NT2/D1 (cell line): ENCODE measurements at regions not wholly inside any gene's neighbourhood (a gene's known extent, or its start where the extent isn't known, plus 50 kb on each side); places are given as distances from the start of the nearest gene placed in this dataset.

Experiments
- SUZ12 ChIP-seq: IDR thresholded peaks from 2 replicates; pipeline ENCODE4 v1.6.1; 2011; ENCODE audit not compliant: insufficient read length, insufficient read depth; ENCODE audit errors: extremely low read depth
- YY1 ChIP-seq: IDR thresholded peaks from 2 replicates; pipeline ENCODE4 v1.6.1; 2011; ENCODE audit not compliant: insufficient read length, insufficient read depth
- ZNF274 ChIP-seq: IDR thresholded peaks from 2 replicates; pipeline ENCODE4 v1.6.1; 2011; ENCODE audit warnings: mild to moderate bottlenecking, low read depth, low read length

- TF ChIP-seq YY1 (no peak), ZNF274 (no peak), SUZ12 (no peak)
These were observed 76.3 kb downstream of the ZNF608 start for GRCh38 chr5:124669956-124670721.
